PFSK-1 (cell line): ENCODE measurements at regions not wholly inside any gene's neighbourhood (a gene's known extent, or its start where the extent isn't known, plus 50 kb on each side); places are given as distances from the start of the nearest gene placed in this dataset.

Experiments used
- FOXP2 ChIP-seq: optimal IDR thresholded peaks from 2 replicates; pipeline ENCODE3; 2011; ENCODE audit warnings: borderline replicate concordance, control low read depth, inconsistent platforms; ENCODE audit not compliant: insufficient read depth; ENCODE audit errors: extremely low read length, extremely low read depth
- POLR2AphosphoS5 ChIP-seq: IDR thresholded peaks from 2 replicates; pipeline ENCODE4 v1.6.1; 2012; ENCODE audit warnings: low read depth, mild to moderate bottlenecking, control low read depth, low read length, moderate library complexity
- SIN3A ChIP-seq: IDR thresholded peaks from 2 replicates; pipeline ENCODE4 v1.6.1; 2012; ENCODE audit warnings: mild to moderate bottlenecking, low read length, moderate library complexity, borderline replicate concordance; ENCODE audit not compliant: insufficient read depth
- TAF1 ChIP-seq: IDR thresholded peaks from 2 replicates; pipeline ENCODE4 v1.6.1; 2012; ENCODE audit warnings: low read length, control low read depth, borderline replicate concordance; ENCODE audit not compliant: insufficient read depth
- TF ChIP-seq, protein P1 (sequence below), 2 experiments: IDR thresholded peaks; 2 replicates each; pipeline versions ENCODE4 v1.6.1 to v1.8.0; 2011 to 2012; ENCODE audit warnings: low read depth in 2 of 2, low read length in 2 of 2, control low read depth in 1 of 2, inconsistent platforms in 1 of 2, mild to moderate bottlenecking in 1 of 2, moderate library complexity in 1 of 2; ENCODE audit not compliant: insufficient read depth in 1 of 2

DNA sequence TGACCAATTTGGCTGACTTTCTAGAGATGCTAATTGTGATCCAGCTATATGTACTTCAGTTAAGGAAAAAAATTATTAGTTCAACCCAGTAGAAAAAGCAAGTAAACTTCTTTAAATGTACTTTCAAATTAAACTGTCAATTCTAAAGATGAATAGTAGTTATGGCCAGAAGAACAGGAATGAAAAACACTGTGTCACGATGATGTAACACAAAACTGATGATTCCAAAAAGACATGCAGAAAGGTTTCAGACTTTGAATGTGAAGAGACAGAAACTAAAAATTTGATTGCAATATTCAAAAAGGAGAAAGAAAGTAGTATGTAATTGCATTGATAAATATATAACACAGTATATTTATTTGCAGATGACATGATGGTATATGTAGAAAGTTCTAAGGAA, 127.3 kb upstream of the NR4A3 start:
- TF ChIP-seq, protein P1, sequence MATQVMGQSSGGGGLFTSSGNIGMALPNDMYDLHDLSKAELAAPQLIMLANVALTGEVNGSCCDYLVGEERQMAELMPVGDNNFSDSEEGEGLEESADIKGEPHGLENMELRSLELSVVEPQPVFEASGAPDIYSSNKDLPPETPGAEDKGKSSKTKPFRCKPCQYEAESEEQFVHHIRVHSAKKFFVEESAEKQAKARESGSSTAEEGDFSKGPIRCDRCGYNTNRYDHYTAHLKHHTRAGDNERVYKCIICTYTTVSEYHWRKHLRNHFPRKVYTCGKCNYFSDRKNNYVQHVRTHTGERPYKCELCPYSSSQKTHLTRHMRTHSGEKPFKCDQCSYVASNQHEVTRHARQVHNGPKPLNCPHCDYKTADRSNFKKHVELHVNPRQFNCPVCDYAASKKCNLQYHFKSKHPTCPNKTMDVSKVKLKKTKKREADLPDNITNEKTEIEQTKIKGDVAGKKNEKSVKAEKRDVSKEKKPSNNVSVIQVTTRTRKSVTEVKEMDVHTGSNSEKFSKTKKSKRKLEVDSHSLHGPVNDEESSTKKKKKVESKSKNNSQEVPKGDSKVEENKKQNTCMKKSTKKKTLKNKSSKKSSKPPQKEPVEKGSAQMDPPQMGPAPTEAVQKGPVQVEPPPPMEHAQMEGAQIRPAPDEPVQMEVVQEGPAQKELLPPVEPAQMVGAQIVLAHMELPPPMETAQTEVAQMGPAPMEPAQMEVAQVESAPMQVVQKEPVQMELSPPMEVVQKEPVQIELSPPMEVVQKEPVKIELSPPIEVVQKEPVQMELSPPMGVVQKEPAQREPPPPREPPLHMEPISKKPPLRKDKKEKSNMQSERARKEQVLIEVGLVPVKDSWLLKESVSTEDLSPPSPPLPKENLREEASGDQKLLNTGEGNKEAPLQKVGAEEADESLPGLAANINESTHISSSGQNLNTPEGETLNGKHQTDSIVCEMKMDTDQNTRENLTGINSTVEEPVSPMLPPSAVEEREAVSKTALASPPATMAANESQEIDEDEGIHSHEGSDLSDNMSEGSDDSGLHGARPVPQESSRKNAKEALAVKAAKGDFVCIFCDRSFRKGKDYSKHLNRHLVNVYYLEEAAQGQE (IDR thresholded peaks at IDR 0.05; ENCODE audit: insufficient read depth in 1 of 2, low read depth in 2 of 2, low read length in 2 of 2), result no peak
- no peak for TF ChIP-seq TAF1
- no peak for TF ChIP-seq POLR2AphosphoS5
- no peak for TF ChIP-seq SIN3A
- TF ChIP-seq FOXP2, result no peak
